CD14-positive monocyte (primary cell): ENCODE measurements at regions not wholly inside any gene's neighbourhood (a gene's known extent, or its start where the extent isn't known, plus 50 kb on each side); places are given as distances from the start of the nearest gene placed in this dataset.

Experiments
- DNase-seq, 3 donors: peaks; one replicate each; pipeline ENCODE4 v3.0.0-alpha.2; 2011 to 2022
- H2AFZ ChIP-seq: 2 replicates; pipeline ENCODE4 v1.6.0; 2012; ENCODE audit warnings: mild to moderate bottlenecking, low read depth, low read length, inconsistent platforms; ENCODE audit not compliant: insufficient read depth, poor library complexity, severe bottlenecking
- H3K27ac ChIP-seq, 2 donors: 1 replicate in 1 of 2; 2 replicates in 1 of 2; pipeline ENCODE4 v1.5.1; 2012 to 2013; ENCODE audit warnings: low read length in 2 of 2, control low read depth in 1 of 2, inconsistent platforms in 1 of 2, low read depth in 1 of 2, mild to moderate bottlenecking in 1 of 2
- H3K27me3 ChIP-seq, 2 donors: one replicate each; pipeline versions ENCODE4 v1.6.0 to v1.6.1; 2011 to 2013; ENCODE audit warnings: low read length in 2 of 2; ENCODE audit not compliant: control insufficient read depth in 2 of 2, insufficient read depth in 2 of 2
- H3K36me3 ChIP-seq, 2 donors: replicated peaks in 1 of 2; 1 replicate in 1 of 2; 2 replicates in 1 of 2; pipeline versions ENCODE4 v1.5.1 to v1.6.1; 2012 to 2013; ENCODE audit warnings: low read length in 2 of 2, control low read depth in 1 of 2, inconsistent platforms in 1 of 2, mild to moderate bottlenecking in 1 of 2; ENCODE audit not compliant: insufficient read depth in 2 of 2, control insufficient read depth in 1 of 2
- H3K4me1 ChIP-seq, 2 donors: 1 replicate in 1 of 2; 2 replicates in 1 of 2; pipeline versions ENCODE4 v1.5.1 to v1.6.1; 2012 to 2013; ENCODE audit warnings: low read length in 2 of 2, control low read depth in 1 of 2, inconsistent platforms in 1 of 2, mild to moderate bottlenecking in 1 of 2, moderate library complexity in 1 of 2; ENCODE audit not compliant: insufficient read depth in 2 of 2, control insufficient read depth in 1 of 2
- H3K4me2 ChIP-seq: replicated peaks from 2 replicates; pipeline ENCODE3; 2012; ENCODE audit warnings: low read length, moderate library complexity, mild to moderate bottlenecking; ENCODE audit not compliant: poor library complexity, severe bottlenecking; ENCODE audit errors: extremely low read depth
- H3K4me3 ChIP-seq, 3 experiments: fragments of 200-600 bp in 1 of 3; sonication (generic) in 1 of 3; replicated peaks in 1 of 3; 1 replicate in 2 of 3; 2 replicates in 1 of 3; pipeline ENCODE4 v1.5.1; 2011 to 2013; ENCODE audit warnings: low read length in 3 of 3, mild to moderate bottlenecking in 3 of 3, control low read depth in 2 of 3, low read depth in 2 of 3, inconsistent platforms in 1 of 3, moderate library complexity in 1 of 3
- H3K79me2 ChIP-seq: 2 replicates; pipeline ENCODE4 v1.6.0; 2012; ENCODE audit warnings: mild to moderate bottlenecking, control low read depth, inconsistent platforms, low read length, moderate library complexity; ENCODE audit not compliant: insufficient read depth
- H3K9ac ChIP-seq: 2 replicates; pipeline ENCODE4 v1.6.0; 2017; ENCODE audit warnings: low read length, mild to moderate bottlenecking; ENCODE audit not compliant: insufficient read depth, poor library complexity, severe bottlenecking
- H3K9me3 ChIP-seq, 2 donors: replicated peaks in 1 of 2; 1 replicate in 1 of 2; 2 replicates in 1 of 2; pipeline versions ENCODE4 v1.5.1 to v1.6.1; 2012 to 2013; ENCODE audit warnings: low read length in 2 of 2, control low read depth in 1 of 2; ENCODE audit not compliant: control insufficient read depth in 1 of 2, insufficient read depth in 1 of 2
- H4K20me1 ChIP-seq: 2 replicates; pipeline ENCODE4 v1.6.0; 2012; ENCODE audit warnings: mild to moderate bottlenecking, low read length, control low read depth, moderate library complexity; ENCODE audit not compliant: insufficient read depth
- H3K27ac Mint-ChIP-seq, 7 donors: one replicate each; pipeline ENCODE4 v1.8.0; 2020; ENCODE audit warnings: mild to moderate bottlenecking in 7 of 7, mixed read lengths in 7 of 7, moderate library complexity in 6 of 7, inconsistent platforms in 2 of 7
- H3K27me3 Mint-ChIP-seq, 3 donors: one replicate each; pipeline ENCODE4 v1.8.0; 2021 to 2022; ENCODE audit warnings: low read depth in 3 of 3, mild to moderate bottlenecking in 3 of 3, mixed read lengths in 3 of 3, moderate library complexity in 3 of 3, inconsistent platforms in 1 of 3
- H3K36me3 Mint-ChIP-seq, 2 donors: one replicate each; pipeline ENCODE4 v1.8.0; 2020; ENCODE audit warnings: mixed read lengths in 2 of 2, inconsistent platforms in 1 of 2, mild to moderate bottlenecking in 1 of 2
- H3K4me1 Mint-ChIP-seq: one replicate; pipeline ENCODE4 v1.8.0; 2020; ENCODE audit warnings: mild to moderate bottlenecking, mixed read lengths
- H3K4me3 Mint-ChIP-seq, 2 donors: one replicate each; pipeline ENCODE4 v1.8.0; 2020; ENCODE audit warnings: mild to moderate bottlenecking in 2 of 2, mixed read lengths in 2 of 2, moderate library complexity in 1 of 2
- H3K9me3 Mint-ChIP-seq, 7 donors: one replicate each; pipeline ENCODE4 v1.8.0; 2020 to 2022; ENCODE audit warnings: mixed read lengths in 7 of 7, mild to moderate bottlenecking in 6 of 7, moderate library complexity in 6 of 7, inconsistent platforms in 2 of 7
- CTCF ChIP-seq: fragments of 200-600 bp; IDR thresholded peaks from one replicate; pipeline ENCODE4 v1.8.0; 2022; ENCODE audit warnings: antibody characterized with exemption, mild to moderate bottlenecking
- WGBS: methylation state at CpG from one replicate; pipeline ENCODE4 v1.1.5; 2013; ENCODE audit warnings: missing lambda C conversion rate; ENCODE audit not compliant: insufficient coverage; 5-methylcytosine and 5-hydroxymethylcytosine counted together
- intact Hi-C, 2 donors: fragments of 100-400 bp; cut with micrococcal nuclease; formaldehyde crosslinking; loops; one replicate each; pipeline versions ENCODE4 v1.15.0 to v1.15.1; 2023

- TF ChIP-seq CTCF = no peak
These were observed 109.8 kb upstream of the ATP6AP2 start for GRCh38 chrX:40470830-40471429.

GRCh38 chrX:40469316-40469715, 111.5 kb upstream of the ATP6AP2 start:
- no peaks in the 10 kb centered on the region for H3K36me3 Mint-ChIP-seq
- no peak for DNase-seq
- H2AFZ ChIP-seq = no peak overlapping the region
- H3K9ac ChIP-seq = no peak overlapping the region
- TF ChIP-seq CTCF = no peak
- no peaks in the 10 kb centered on the region for H3K79me2 ChIP-seq
- peaks cover 52% of the 10 kb centered on the region for H3K4me1 Mint-ChIP-seq
- H3K27me3 Mint-ChIP-seq = peaks cover 4 to 23% (median 12%) of the 10 kb centered on the region in 3 donors
- no peaks in the 10 kb centered on the region for H3K36me3 ChIP-seq
- no peak overlapping the region for H3K4me2 ChIP-seq
- H4K20me1 ChIP-seq = no peaks in the 10 kb centered on the region
- H3K27ac ChIP-seq = no peak overlapping the region
- intact Hi-C loops = loop anchor here in 1 of 2 donors (10.0 kb wide), 1 partner anchor 295 kb away; no protein-coding TSS in a partner anchor
- peak overlapping the region in 2 of 7 donors; percentile 31 to 32 for H3K27ac Mint-ChIP-seq
- peaks cover 0 to 5% of the 10 kb centered on the region in 2 donors for H3K27me3 ChIP-seq
- peaks cover 49 to 52% of the 10 kb centered on the region in 2 donors for H3K4me1 ChIP-seq
- H3K4me3 ChIP-seq = no peak overlapping the region
- peaks cover 0 to 8% (median 0%) of the 10 kb centered on the region in 7 donors for H3K9me3 Mint-ChIP-seq
- no peaks in the 10 kb centered on the region for H3K9me3 ChIP-seq
- no peak overlapping the region for H3K4me3 Mint-ChIP-seq
- WGBS = no CpG with 5 or more reads among the region's 4 CpGs

More at GRCh38 chrX:40470830-40471429, 109.8 kb upstream of the ATP6AP2 start:
- DNase-seq = no peak
- H3K4me3 ChIP-seq = no peak overlapping the region
- H2AFZ ChIP-seq = no peak overlapping the region
- H3K27ac ChIP-seq = no peak overlapping the region
- Mint-ChIP-seq H3K27me3 (peaks cover 4 to 22% (median 12%) of the 10 kb centered on the region in 3 donors), H3K27ac (peak overlapping the region in 1 of 7 donors; percentile 4), H3K9me3 (peaks cover 0 to 8% (median 0%) of the 10 kb centered on the region in 7 donors), H3K36me3 (no peaks in the 10 kb centered on the region), H3K4me1 (peaks cover 44% of the 10 kb centered on the region), H3K4me3 (no peak overlapping the region)
- peaks cover 45 to 47% of the 10 kb centered on the region in 2 donors for H3K4me1 ChIP-seq
- 100% methylated on average over 3 of the region's 11 CpGs for WGBS
- no peaks in the 10 kb centered on the region for H3K36me3 ChIP-seq
- no peaks in the 10 kb centered on the region for H3K79me2 ChIP-seq
- H3K4me2 ChIP-seq = no peak overlapping the region
- no peaks in the 10 kb centered on the region for H3K9me3 ChIP-seq
- intact Hi-C loops = no loop called here
- H3K27me3 ChIP-seq = no peaks in the 10 kb centered on the region
- H4K20me1 ChIP-seq = no peaks in the 10 kb centered on the region
- no peak overlapping the region for H3K9ac ChIP-seq
